K562 (cell line): ENCODE measurements at regions not wholly inside any gene's neighbourhood (a gene's known extent, or its start where the extent isn't known, plus 50 kb on each side); places are given as distances from the start of the nearest gene placed in this dataset.

Source experiments
- ATAC-seq: fragments of 200-7000 bp; cut with Tn5 transposase; 3 replicates; pipeline ENCODE4 v1.9.1; 2020; ENCODE audit warnings: moderate library complexity
- BruUV-seq: library from RNA; stranded (reverse); fragments of 400-500 nt; replicated peaks from 2 replicates; lab custom pipeline; 2021; lab: Mats Ljungman, UMichigan
- CTCF ChIA-PET: fragments of 300-600 bp; formaldehyde crosslinking; extraction: SDS; loops from one replicate; lab custom pipeline; 2021; ENCODE audit warnings: low intra/inter-chr PET ratio; lab: Yijun Ruan, JAX
- POLR2A ChIA-PET: fragments of 300-600, 350-650 bp; sonication (Branson Sonifier 250); formaldehyde crosslinking; extraction: SDS; loops from one replicate; lab custom pipeline; 2021; ENCODE audit warnings: antibody characterized with exemption, inconsistent platforms; lab: Yijun Ruan, JAX
- DNase-seq, 4 experiments: peaks; one replicate each; pipeline versions ENCODE4 v3.0.0 to v3.0.0-alpha.2; 2011 to 2018; ENCODE audit warnings: low spot score in 3 of 4, mixed read lengths in 3 of 4; ENCODE audit errors: extremely low read depth in 1 of 4
- FAIRE-seq: peaks from 2 replicates; lab custom pipeline; 2011; peaks lifted over from hg19 to GRCh38; lab: Jason Lieb, UNC
- H2AFZ ChIP-seq: 2 replicates; pipeline ENCODE4 v1.6.0; 2011; ENCODE audit warnings: low read depth, low read length, control low read depth, inconsistent platforms
- H3K27ac ChIP-seq: fragments of 200-600 bp; 3 replicates; pipeline ENCODE4 v1.8.0; 2011; ENCODE audit warnings: low read depth, mild to moderate bottlenecking, control low read depth, inconsistent platforms, low read length, moderate library complexity, mixed read lengths; ENCODE audit errors: extremely low read depth
- H3K27me3 ChIP-seq, 2 experiments: fragments of 300-600 bp in 1 of 2; 2 replicates in 1 of 2; 3 replicates in 1 of 2; pipeline versions ENCODE4 v1.6.0 to v1.8.0; 2011; ENCODE audit warnings: inconsistent platforms in 2 of 2, low read length in 2 of 2, mild to moderate bottlenecking in 1 of 2, mixed read lengths in 1 of 2, moderate library complexity in 1 of 2; ENCODE audit not compliant: control insufficient read depth in 2 of 2, insufficient read depth in 2 of 2
- H3K36me3 ChIP-seq: fragments of 300-600 bp; 3 replicates; pipeline ENCODE4 v1.8.0; 2011; ENCODE audit warnings: mild to moderate bottlenecking, low read length, inconsistent platforms; ENCODE audit not compliant: control insufficient read depth, insufficient read depth
- H3K4me1 ChIP-seq, 2 experiments: fragments of 200-600 bp in 1 of 2; replicated peaks in 1 of 2; 2 replicates in 1 of 2; 3 replicates in 1 of 2; pipeline versions ENCODE4 v1.5.1 to v1.8.0; 2011; ENCODE audit warnings: inconsistent platforms in 2 of 2, low read length in 2 of 2, mild to moderate bottlenecking in 1 of 2, mixed read lengths in 1 of 2, moderate library complexity in 1 of 2; ENCODE audit not compliant: control insufficient read depth in 2 of 2, insufficient read depth in 2 of 2
- H3K4me2 ChIP-seq: 2 replicates; pipeline ENCODE4 v1.6.1; 2011; ENCODE audit warnings: low read length, control low read depth, inconsistent platforms, mixed read lengths; ENCODE audit not compliant: insufficient read depth
- H3K4me3 ChIP-seq: fragments of 200-600 bp; sonication (generic), shearing (Covaris generic); 2 replicates; pipeline ENCODE4 v1.5.1; 2016; ENCODE audit warnings: control low read depth, inconsistent platforms
- H3K79me2 ChIP-seq: fragments of 200-600 bp; 3 replicates; pipeline ENCODE4 v1.8.0; 2011; ENCODE audit warnings: low read length, inconsistent platforms; ENCODE audit not compliant: control insufficient read depth, insufficient read depth
- H3K9ac ChIP-seq, 2 experiments: 2 replicates each; pipeline versions ENCODE4 v1.6.0 to v1.6.1; 2011; ENCODE audit warnings: low read depth in 2 of 2, low read length in 2 of 2, control low read depth in 1 of 2, inconsistent platforms in 1 of 2, mild to moderate bottlenecking in 1 of 2, mixed read lengths in 1 of 2; ENCODE audit not compliant: insufficient read depth in 1 of 2
- H3K9me1 ChIP-seq: one replicate; pipeline ENCODE4 v1.6.0; 2011; ENCODE audit warnings: inconsistent platforms, mild to moderate bottlenecking, low read length, moderate library complexity; ENCODE audit not compliant: control insufficient read depth, insufficient read depth
- H3K9me3 ChIP-seq: replicated peaks from 2 replicates; pipeline ENCODE4 v1.5.1; 2011; ENCODE audit warnings: low read depth, low read length, inconsistent platforms; ENCODE audit not compliant: control insufficient read depth, insufficient read depth
- H4K20me1 ChIP-seq: replicated peaks from 2 replicates; pipeline ENCODE4 v1.6.1; 2011; ENCODE audit warnings: low read length, inconsistent platforms, mixed read lengths; ENCODE audit not compliant: control insufficient read depth, insufficient read depth
- GTF2A2 ChIP-seq: IDR thresholded peaks from 2 replicates; pipeline ENCODE4 v1.6.1; 2016; ENCODE audit warnings: mild to moderate bottlenecking, missing genetic modification characterization, missing compliant biosample characterization
- MTA3 ChIP-seq: fragments of 450-650 bp; formaldehyde crosslinking; IDR thresholded peaks from 2 replicates; pipeline ENCODE4 v1.6.1; 2017; ENCODE audit warnings: mild to moderate bottlenecking, borderline replicate concordance
- MYC ChIP-seq, 2 experiments: fragments of 250-450 bp in 1 of 2; sonication (Bioruptor Pico) in 1 of 2; IDR thresholded peaks; 2 replicates each; pipeline versions ENCODE4 v1.5.1 to v1.6.1; 2012 to 2021; ENCODE audit warnings: low read depth in 2 of 2, borderline replicate concordance in 1 of 2, improper control_type of control experiment in 1 of 2, low read length in 1 of 2, mild to moderate bottlenecking in 1 of 2, moderate library complexity in 1 of 2
- PHF8 ChIP-seq: fragments of 200-600 bp; sonication (generic); IDR thresholded peaks from 2 replicates; pipeline ENCODE4 v1.6.1; 2012; ENCODE audit warnings: mixed run types, mild to moderate bottlenecking, inconsistent platforms, low read length, moderate library complexity, borderline replicate concordance
- POLR3G ChIP-seq: IDR thresholded peaks from 2 replicates; pipeline ENCODE4 v1.6.1; 2011; ENCODE audit not compliant: insufficient read length, insufficient replicate concordance; ENCODE audit errors: extremely low read depth
- RBM34 ChIP-seq: fragments of 200-400 bp; formaldehyde crosslinking; IDR thresholded peaks from 2 replicates; pipeline ENCODE4 v1.6.1; 2018; ENCODE audit warnings: low read length, borderline replicate concordance; ENCODE audit not compliant: insufficient read depth
- SMARCB1 ChIP-seq: IDR thresholded peaks from 2 replicates; pipeline ENCODE4 v1.6.1; 2011; ENCODE audit warnings: improper control_type of control experiment, low read depth; ENCODE audit not compliant: insufficient read length
- ZNF311 ChIP-seq: fragments of 250-450 bp; sonication (Bioruptor Pico); IDR thresholded peaks from 2 replicates; pipeline ENCODE4 v1.4.0; 2020; ENCODE audit warnings: mild to moderate bottlenecking, moderate library complexity
- WGBS: fragments of 100-300 bp; shearing (Covaris generic); methylation state at CpG from one replicate; pipeline ENCODE4 v1.1.6; 2016; ENCODE audit warnings: low coverage, mixed read lengths; ENCODE audit not compliant: insufficient coverage; ENCODE audit errors: missing lambda C conversion rate; 5-methylcytosine and 5-hydroxymethylcytosine counted together
- in situ Hi-C: fragments of 300-500 bp; cut with MboI; formaldehyde crosslinking; loops from 4 replicates; pipeline ENCODE4 v1.15.0; 2018; ENCODE audit warnings: inconsistent platforms, mixed read lengths
- intact Hi-C: fragments of 100-400 bp; cut with micrococcal nuclease; formaldehyde crosslinking; loops from 2 replicates; pipeline ENCODE4 v1.14.2; 2022
- TF ChIP-seq, protein P1 (sequence below): fragments of 200-800 bp; sonication (Bioruptor generic); IDR thresholded peaks from 2 replicates; pipeline ENCODE4 v1.6.1; 2016; ENCODE audit warnings: missing genetic modification characterization, missing compliant biosample characterization
- TF ChIP-seq, protein P2 (sequence below), 2 experiments: fragments of 450-650 bp in 1 of 2; sonication (generic) in 1 of 2; formaldehyde crosslinking; conservative IDR thresholded peaks; 2 replicates each; pipeline versions ENCODE4 v1.4.0 to v1.8.1; 2020 to 2022; ENCODE audit warnings: mild to moderate bottlenecking in 1 of 2, missing genetic modification reagents in 1 of 2

DNA sequence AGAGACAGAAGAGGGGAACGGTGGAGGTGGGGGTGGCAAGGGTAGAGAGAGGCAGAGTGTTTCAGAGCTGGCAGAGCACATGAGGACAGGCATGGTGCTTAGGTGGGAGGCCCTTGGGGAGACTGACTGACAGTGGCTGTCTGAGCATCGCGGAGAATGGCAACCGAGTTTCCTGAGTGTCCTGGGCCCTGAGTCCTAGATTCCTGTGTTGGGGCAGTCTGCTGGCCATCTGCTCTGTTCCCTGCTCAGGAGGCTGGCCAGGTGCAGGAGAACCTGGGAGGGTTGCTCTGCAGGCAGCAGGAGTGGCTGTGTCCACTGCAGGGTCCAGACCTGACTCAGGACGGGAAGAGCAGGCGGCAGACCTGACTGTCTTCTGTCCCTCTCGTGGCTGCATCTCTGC is 248.9 kb downstream of the LRFN2 start:
- POLR2A ChIA-PET, result no interaction called here

More for the DNA sequence above, 248.9 kb downstream of the LRFN2 start:
- Histone ChIP-seq H3K27me3 (peaks cover 0 to 33% of the 10 kb centered on the region in 2 experiments; a peak in 3 of 5 replicates), H3K9me1 (no peaks in the 10 kb centered on the region), H3K36me3 (no peaks in the 10 kb centered on the region), H3K4me1 (no peaks in the 10 kb centered on the region), H3K4me3 (no peak overlapping the region), H3K9ac (no peak overlapping the region), H3K27ac (no peak overlapping the region), H4K20me1 (no peaks in the 10 kb centered on the region), H2AFZ (no peak overlapping the region), H3K4me2 (no peak overlapping the region), H3K9me3 (no peaks in the 10 kb centered on the region), H3K79me2 (no peaks in the 10 kb centered on the region)
- TF ChIP-seq, protein P1, sequence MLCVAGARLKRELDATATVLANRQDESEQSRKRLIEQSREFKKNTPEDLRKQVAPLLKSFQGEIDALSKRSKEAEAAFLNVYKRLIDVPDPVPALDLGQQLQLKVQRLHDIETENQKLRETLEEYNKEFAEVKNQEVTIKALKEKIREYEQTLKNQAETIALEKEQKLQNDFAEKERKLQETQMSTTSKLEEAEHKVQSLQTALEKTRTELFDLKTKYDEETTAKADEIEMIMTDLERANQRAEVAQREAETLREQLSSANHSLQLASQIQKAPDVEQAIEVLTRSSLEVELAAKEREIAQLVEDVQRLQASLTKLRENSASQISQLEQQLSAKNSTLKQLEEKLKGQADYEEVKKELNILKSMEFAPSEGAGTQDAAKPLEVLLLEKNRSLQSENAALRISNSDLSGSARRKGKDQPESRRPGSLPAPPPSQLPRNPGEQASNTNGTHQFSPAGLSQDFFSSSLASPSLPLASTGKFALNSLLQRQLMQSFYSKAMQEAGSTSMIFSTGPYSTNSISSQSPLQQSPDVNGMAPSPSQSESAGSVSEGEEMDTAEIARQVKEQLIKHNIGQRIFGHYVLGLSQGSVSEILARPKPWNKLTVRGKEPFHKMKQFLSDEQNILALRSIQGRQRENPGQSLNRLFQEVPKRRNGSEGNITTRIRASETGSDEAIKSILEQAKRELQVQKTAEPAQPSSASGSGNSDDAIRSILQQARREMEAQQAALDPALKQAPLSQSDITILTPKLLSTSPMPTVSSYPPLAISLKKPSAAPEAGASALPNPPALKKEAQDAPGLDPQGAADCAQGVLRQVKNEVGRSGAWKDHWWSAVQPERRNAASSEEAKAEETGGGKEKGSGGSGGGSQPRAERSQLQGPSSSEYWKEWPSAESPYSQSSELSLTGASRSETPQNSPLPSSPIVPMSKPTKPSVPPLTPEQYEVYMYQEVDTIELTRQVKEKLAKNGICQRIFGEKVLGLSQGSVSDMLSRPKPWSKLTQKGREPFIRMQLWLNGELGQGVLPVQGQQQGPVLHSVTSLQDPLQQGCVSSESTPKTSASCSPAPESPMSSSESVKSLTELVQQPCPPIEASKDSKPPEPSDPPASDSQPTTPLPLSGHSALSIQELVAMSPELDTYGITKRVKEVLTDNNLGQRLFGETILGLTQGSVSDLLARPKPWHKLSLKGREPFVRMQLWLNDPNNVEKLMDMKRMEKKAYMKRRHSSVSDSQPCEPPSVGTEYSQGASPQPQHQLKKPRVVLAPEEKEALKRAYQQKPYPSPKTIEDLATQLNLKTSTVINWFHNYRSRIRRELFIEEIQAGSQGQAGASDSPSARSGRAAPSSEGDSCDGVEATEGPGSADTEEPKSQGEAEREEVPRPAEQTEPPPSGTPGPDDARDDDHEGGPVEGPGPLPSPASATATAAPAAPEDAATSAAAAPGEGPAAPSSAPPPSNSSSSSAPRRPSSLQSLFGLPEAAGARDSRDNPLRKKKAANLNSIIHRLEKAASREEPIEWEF (CRISPR knock-in tag), result no peak
- TF ChIP-seq POLR3G, result no peak
- no peak for TF ChIP-seq MTA3
- TF ChIP-seq MYC (IDR thresholded peaks at IDR 0.05; ENCODE audit: low read depth, low read length), result no peak
- no peak for TF ChIP-seq MYC (CRISPR knock-in tag; IDR thresholded peaks at IDR 0.05; ENCODE audit: borderline replicate concordance, low read depth)
- no peak for TF ChIP-seq SMARCB1
- no peak for TF ChIP-seq ZNF311 (CRISPR knock-in tag)
- TF ChIP-seq PHF8, result no peak
- TF ChIP-seq RBM34, result no peak
- no peak for TF ChIP-seq GTF2A2 (tag)
- TF ChIP-seq, protein P2, sequence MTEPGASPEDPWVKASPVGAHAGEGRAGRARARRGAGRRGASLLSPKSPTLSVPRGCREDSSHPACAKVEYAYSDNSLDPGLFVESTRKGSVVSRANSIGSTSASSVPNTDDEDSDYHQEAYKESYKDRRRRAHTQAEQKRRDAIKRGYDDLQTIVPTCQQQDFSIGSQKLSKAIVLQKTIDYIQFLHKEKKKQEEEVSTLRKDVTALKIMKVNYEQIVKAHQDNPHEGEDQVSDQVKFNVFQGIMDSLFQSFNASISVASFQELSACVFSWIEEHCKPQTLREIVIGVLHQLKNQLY (CRISPR knock-in tag; conservative IDR thresholded peaks at IDR 0.05), result no peak
- CTCF ChIA-PET, result no interaction called here
- DNase-seq (no peak), ATAC-seq (no peak), FAIRE-seq (no peak)
- in situ Hi-C loops (no loop called here), intact Hi-C loops (no loop called here)
- 3% methylated on average over 7 of the region's 7 CpGs for WGBS
- BruUV-seq, result no TSS peak
